Testis (tissue), 2 donors: ENCODE measurements at regions not wholly inside any gene's neighbourhood (a gene's known extent, or its start where the extent isn't known, plus 50 kb on each side); places are given as distances from the start of the nearest gene placed in this dataset.
"Not testable (repeated sequence)": the region's sequence is repeated elsewhere in the genome, so short reads cannot be mapped to it uniquely, and the experiment has no call there.

Source experiments
- DNase-seq: peaks from one replicate; pipeline ENCODE4 v3.0.0-alpha.2; 2019
- H3K27ac ChIP-seq, 2 donors: fragments of 200-600 bp; sonication (generic); one replicate each; pipeline ENCODE4 v1.5.1; 2019
- H3K27me3 ChIP-seq: fragments of 200-600 bp; sonication (generic); one replicate; pipeline ENCODE4 v1.5.1; 2019
- H3K36me3 ChIP-seq: fragments of 200-600 bp; sonication (generic); one replicate; pipeline ENCODE4 v1.5.1; 2017; ENCODE audit warnings: low read depth; ENCODE audit errors: missing control alignments
- H3K4me1 ChIP-seq: fragments of 200-600 bp; sonication (generic); one replicate; pipeline ENCODE4 v1.5.1; 2019
- H3K4me3 ChIP-seq, 2 donors: fragments of 200-600 bp; sonication (generic); one replicate each; pipeline ENCODE4 v1.5.1; 2017 to 2019
- H3K9me3 ChIP-seq: fragments of 200-600 bp; sonication (generic); one replicate; pipeline ENCODE4 v1.5.1; 2017
- POLR2A ChIP-seq: fragments of 450-650 bp; IDR thresholded peaks from one replicate; pipeline ENCODE4 v1.6.1; 2017; ENCODE audit warnings: antibody characterized with exemption, mild to moderate bottlenecking, moderate library complexity
- WGBS, 2 donors: methylation state at CpG; one replicate each; pipeline ENCODE4 v1.1.5; 2018; 5-methylcytosine and 5-hydroxymethylcytosine counted together
- intact Hi-C: fragments of 100-400 bp; cut with DNase I; formaldehyde crosslinking; loops from one replicate; pipeline ENCODE4 v1.15.1; 2023; ENCODE audit warnings: low total_unique reads
- TF ChIP-seq, protein P1 (sequence below), 3 experiments: fragments of 450-650 bp in 2 of 3; fragments of 200-600 bp in 1 of 3; sonication (generic) in 1 of 3; IDR thresholded peaks; one replicate each; pipeline ENCODE4 v1.5.1; 2016 to 2019; ENCODE audit warnings: antibody characterized with exemption in 3 of 3, mild to moderate bottlenecking in 2 of 3, moderate library complexity in 1 of 3

DNA sequence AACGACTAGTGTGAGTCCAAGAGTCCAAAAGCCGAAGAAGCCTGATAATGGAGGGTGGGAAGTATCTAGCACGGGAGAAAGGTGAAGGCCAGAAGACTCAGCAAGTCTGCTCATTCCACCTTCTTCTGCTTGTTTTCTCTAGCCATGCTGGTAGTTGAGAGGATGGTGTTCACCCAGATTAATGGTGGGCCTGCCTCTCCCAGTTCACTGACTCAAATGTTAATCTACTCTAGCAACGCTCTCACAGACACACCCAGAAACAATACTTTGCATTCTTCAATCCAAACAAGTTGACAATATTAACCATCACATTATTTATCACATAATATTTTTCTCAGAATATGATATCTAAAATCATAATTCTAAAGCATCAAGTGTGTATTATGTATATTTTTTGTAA lies 1055.1 kb upstream of the PCDH10 start:
- 82 to 88% methylated on average over 4 of the region's 4 CpGs for WGBS, 2 donors
- Histone ChIP-seq H3K27me3 (no peaks in the 10 kb centered on the region), H3K4me3 (no peak overlapping the region), H3K9me3 (no peaks in the 10 kb centered on the region), H3K4me1 (no peaks in the 10 kb centered on the region), H3K36me3 (no peaks in the 10 kb centered on the region), H3K27ac (no peak overlapping the region)
- TF ChIP-seq POLR2A: no peak
- TF ChIP-seq, protein P1, sequence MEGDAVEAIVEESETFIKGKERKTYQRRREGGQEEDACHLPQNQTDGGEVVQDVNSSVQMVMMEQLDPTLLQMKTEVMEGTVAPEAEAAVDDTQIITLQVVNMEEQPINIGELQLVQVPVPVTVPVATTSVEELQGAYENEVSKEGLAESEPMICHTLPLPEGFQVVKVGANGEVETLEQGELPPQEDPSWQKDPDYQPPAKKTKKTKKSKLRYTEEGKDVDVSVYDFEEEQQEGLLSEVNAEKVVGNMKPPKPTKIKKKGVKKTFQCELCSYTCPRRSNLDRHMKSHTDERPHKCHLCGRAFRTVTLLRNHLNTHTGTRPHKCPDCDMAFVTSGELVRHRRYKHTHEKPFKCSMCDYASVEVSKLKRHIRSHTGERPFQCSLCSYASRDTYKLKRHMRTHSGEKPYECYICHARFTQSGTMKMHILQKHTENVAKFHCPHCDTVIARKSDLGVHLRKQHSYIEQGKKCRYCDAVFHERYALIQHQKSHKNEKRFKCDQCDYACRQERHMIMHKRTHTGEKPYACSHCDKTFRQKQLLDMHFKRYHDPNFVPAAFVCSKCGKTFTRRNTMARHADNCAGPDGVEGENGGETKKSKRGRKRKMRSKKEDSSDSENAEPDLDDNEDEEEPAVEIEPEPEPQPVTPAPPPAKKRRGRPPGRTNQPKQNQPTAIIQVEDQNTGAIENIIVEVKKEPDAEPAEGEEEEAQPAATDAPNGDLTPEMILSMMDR (IDR thresholded peaks at IDR 0.05): no peak
- intact Hi-C loops: no loop called here
- no peak for DNase-seq

DNA sequence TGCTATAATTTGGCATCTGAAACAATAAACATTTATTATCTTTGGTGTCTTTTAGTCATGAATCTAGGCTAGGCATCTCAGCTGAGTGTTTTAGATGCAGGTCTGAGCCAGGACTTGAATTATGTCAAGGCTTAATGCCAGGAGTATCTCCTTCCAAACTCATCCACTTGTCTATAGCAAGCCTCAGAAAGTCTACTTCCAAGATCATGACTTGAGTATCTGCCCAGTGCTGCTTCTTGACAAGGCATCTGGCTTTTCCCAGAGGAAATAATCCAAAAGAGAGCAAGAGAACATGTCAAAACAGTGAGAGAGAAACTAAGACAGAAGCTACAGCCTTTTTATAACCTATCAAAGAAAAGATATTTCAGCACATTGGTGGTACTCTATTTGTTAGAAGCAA lies 1052.1 kb upstream of the PCDH10 start:
- Histone ChIP-seq H3K9me3 (no peaks in the 10 kb centered on the region), H3K27me3 (no peaks in the 10 kb centered on the region), H3K4me3 (no peak overlapping the region), H3K27ac (no peak overlapping the region), H3K4me1 (no peaks in the 10 kb centered on the region), H3K36me3 (no peaks in the 10 kb centered on the region)
- DNase-seq: no peak
- intact Hi-C loops: no loop called here
- no peak for TF ChIP-seq POLR2A

DNA sequence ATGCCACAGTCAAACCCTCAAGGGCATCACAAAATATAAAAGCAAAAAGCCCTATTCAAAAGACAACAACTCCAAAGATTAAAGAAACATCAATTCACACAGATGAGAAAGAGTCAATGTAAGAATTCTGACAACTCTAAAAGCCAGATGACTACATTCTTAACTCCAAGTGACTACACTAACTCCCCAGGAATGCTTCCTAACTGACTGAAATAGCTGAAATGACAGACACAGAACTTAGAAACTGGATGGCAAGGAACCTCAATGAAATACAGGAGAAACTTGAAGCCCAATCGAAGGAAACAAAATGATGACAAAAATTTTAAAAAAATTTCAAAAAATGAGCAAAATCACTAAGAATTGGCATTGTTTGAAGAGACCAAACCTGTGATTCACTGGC lies 1047.6 kb upstream of the PCDH10 start:
- Histone ChIP-seq H3K27me3 (no peaks in the 10 kb centered on the region), H3K4me1 (no peaks in the 10 kb centered on the region), H3K27ac (no peak overlapping the region), H3K9me3 (no peaks in the 10 kb centered on the region), H3K36me3 (no peaks in the 10 kb centered on the region), H3K4me3 (no peak overlapping the region)
- DNase-seq: no peak
- intact Hi-C loops: no loop called here
- TF ChIP-seq, protein P1 (IDR thresholded peaks at IDR 0.05): no peak
- TF ChIP-seq POLR2A: no peak
- 81 to 100% methylated on average over 1 of the region's 1 CpG for WGBS, 2 donors

DNA sequence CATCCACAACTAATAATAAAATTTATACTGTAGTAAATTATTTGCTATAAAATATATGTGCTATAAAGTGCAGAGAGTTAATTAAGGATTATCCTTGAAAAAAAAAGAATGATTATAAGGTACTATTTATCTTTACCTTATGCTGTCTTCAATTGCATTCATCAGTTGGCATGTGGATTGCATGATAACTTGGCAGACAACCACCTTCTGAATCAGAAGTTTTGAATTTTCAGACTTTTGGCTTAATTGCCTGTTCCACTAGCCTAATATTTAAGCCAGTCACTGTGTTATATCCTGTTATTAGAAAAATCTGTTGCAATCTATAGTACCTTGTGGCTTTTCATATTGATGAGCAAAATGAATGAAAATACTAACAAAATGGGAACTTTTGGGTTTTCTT lies 1040.3 kb upstream of the PCDH10 start:
- no peak for DNase-seq
- H3K36me3 ChIP-seq: no peaks in the 10 kb centered on the region
- H3K27me3 ChIP-seq: no peaks in the 10 kb centered on the region
- H3K27ac ChIP-seq: no peak overlapping the region
- no peaks in the 10 kb centered on the region for H3K9me3 ChIP-seq
- no peaks in the 10 kb centered on the region for H3K4me1 ChIP-seq
- TF ChIP-seq, protein P1 (IDR thresholded peaks at IDR 0.05): no peak
- intact Hi-C loops: no loop called here
- H3K4me3 ChIP-seq: no peak overlapping the region

DNA sequence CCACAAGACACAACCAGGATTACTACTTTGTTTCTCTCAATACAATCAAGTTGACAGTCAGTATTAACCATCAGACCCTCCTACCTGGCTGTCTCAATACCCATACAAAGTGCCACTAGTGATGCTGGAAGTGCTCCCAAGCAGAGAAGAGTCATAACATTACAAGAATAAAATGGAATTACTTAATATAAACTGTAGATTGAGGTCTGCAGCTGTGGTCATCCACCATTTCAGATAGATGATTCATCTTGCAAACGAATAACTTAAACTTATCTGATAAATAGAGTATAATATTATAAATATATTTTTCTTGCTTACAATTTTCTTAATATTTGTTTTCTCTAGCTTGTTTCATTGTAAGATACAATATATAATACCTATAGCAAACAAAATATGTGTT lies 1034.2 kb upstream of the PCDH10 start:
- no peak for DNase-seq
- WGBS, 2 donors: 0 to 33% methylated on average over 1 of the region's 1 CpG
- H3K36me3 ChIP-seq: no peaks in the 10 kb centered on the region
- TF ChIP-seq POLR2A: no peak
- TF ChIP-seq, protein P1 (IDR thresholded peaks at IDR 0.05): no peak
- H3K4me1 ChIP-seq: no peaks in the 10 kb centered on the region
- no peak overlapping the region for H3K4me3 ChIP-seq
- H3K9me3 ChIP-seq: no peaks in the 10 kb centered on the region
- no peaks in the 10 kb centered on the region for H3K27me3 ChIP-seq
- intact Hi-C loops: no loop called here
- no peak overlapping the region for H3K27ac ChIP-seq

DNA sequence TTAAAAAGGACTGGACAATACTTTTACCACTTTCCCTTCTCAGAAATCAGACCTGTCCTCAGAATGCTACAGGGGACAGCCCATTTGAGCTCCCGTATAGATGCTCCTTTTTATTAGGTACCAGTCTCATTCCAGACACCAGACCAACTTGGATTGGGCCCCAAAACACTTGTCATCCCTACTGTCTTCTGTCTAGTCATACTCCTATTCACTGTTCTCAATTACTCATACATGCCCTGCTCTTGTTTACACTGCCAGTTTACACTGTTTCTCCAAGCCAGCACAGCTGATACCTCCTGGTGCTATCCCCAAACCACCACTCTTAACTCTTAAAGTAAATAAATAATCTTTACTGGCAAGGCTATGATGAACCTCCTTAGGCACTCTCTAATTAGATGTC lies 1026.4 kb upstream of the PCDH10 start:
- 83 to 86% methylated on average over 1 of the region's 1 CpG for WGBS, 2 donors
- H3K4me3 ChIP-seq: not testable (repeated sequence)

More for the DNA sequence above, 1026.4 kb upstream of the PCDH10 start:
- DNase-seq, H3K36me3 ChIP-seq, H3K27me3 ChIP-seq, H3K27ac ChIP-seq, intact Hi-C loops, H3K4me1 ChIP-seq, H3K9me3 ChIP-seq: not testable (repeated sequence)
